WI38 (cell line): ENCODE measurements at regions not wholly inside any gene's neighbourhood (a gene's known extent, or its start where the extent isn't known, plus 50 kb on each side); places are given as distances from the start of the nearest gene placed in this dataset.

Experiments used
- H3K4me3 ChIP-seq: 2 replicates; pipeline ENCODE4 v1.5.1; 2011; ENCODE audit warnings: low read depth, mild to moderate bottlenecking, control low read depth, low read length
- CTCF ChIP-seq: IDR thresholded peaks from 2 replicates; pipeline ENCODE4 v1.5.1; 2012; ENCODE audit warnings: low read depth, mild to moderate bottlenecking, control low read depth, low read length

GRCh38 chr20:51163996-51164600 lies 141.2 kb upstream of the KCNG1 start:
- H3K4me3 ChIP-seq = no peak overlapping the region
- TF ChIP-seq CTCF = no peak

DNA sequence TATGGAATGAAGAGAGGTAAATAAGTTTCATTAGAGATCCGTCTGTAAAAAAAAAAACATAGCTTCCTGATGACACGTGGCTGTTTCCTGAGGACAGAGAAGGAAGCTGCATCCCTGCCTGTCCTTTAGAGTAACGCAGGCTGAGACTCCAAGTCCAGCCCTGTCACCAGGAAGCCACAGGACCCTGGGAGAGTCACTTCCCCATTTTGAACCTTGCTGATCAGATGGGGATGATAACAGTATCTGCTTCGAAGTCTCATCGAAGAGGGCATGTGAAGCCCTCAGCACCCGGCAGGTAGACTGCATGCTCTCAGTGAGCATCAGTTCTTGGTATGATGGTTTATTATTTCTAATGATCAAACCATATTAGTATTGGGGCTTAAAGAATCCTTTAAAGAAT lies 139.1 kb upstream of the KCNG1 start:
- H3K4me3 ChIP-seq = no peak overlapping the region
- no peak for TF ChIP-seq CTCF

DNA sequence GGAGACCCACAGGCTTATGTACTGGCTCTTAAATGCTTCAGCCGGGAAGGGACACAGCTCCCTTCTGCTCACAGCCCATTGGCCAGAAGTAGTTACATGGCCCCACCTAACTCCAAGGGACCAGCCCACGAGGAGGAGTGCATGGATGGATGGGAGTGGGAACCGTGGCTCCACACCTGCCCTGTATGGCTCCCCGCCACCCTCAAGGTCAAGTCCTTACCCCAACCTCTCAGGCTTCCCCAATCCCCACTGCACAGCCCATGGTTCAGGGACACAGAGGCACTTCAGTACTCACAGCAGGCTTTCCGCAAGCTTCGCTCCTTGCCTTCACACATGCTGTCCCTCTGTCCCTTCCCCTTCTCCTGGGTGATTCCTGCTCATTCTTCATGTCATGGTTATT lies 137.9 kb upstream of the KCNG1 start:
- TF ChIP-seq CTCF = no peak
- H3K4me3 ChIP-seq = no peak overlapping the region

GRCh38 chr20:51159981-51160380 lies 137.1 kb upstream of the KCNG1 start:
- no peak overlapping the region for H3K4me3 ChIP-seq
- TF ChIP-seq CTCF = no peak

- no peak overlapping the region for H3K4me3 ChIP-seq
- TF ChIP-seq CTCF = no peak
Measured at GRCh38 chr20:51159303-51159702, 136.4 kb upstream of the KCNG1 start.

- TF ChIP-seq CTCF = no peak
- H3K4me3 ChIP-seq = no peak overlapping the region
Measured at GRCh38 chr20:51158226-51158625, 135.3 kb upstream of the KCNG1 start.

GRCh38 chr20:51156041-51156982 lies 133.4 kb upstream of the KCNG1 start:
- TF ChIP-seq CTCF = no peak
- no peak overlapping the region for H3K4me3 ChIP-seq
